Esophagus muscularis mucosa (tissue), 4 donors: ENCODE measurements at regions not wholly inside any gene's neighbourhood (a gene's known extent, or its start where the extent isn't known, plus 50 kb on each side); places are given as distances from the start of the nearest gene placed in this dataset.
A peak's percentile ranks its signal among the peaks of the same experiment; 100 is the strongest.

Experiments
- DNase-seq: peaks from one replicate; pipeline ENCODE4 v3.0.0-alpha.2; 2017; ENCODE audit errors: extremely low spot score
- H3K27ac ChIP-seq, 4 donors: fragments of 200-600 bp; sonication (generic); replicated peaks in 1 of 4; 1 replicate in 3 of 4; 2 replicates in 1 of 4; pipeline ENCODE4 v1.5.1; 2016 to 2019; ENCODE audit warnings: mild to moderate bottlenecking in 1 of 4
- H3K27me3 ChIP-seq, 4 donors: fragments of 200-600 bp; sonication (generic); one replicate each; pipeline versions ENCODE4 v1.5.1 to v1.6.0; 2016 to 2019
- H3K36me3 ChIP-seq, 4 donors: fragments of 200-600 bp; sonication (generic); one replicate each; pipeline ENCODE4 v1.5.1; 2016 to 2019
- H3K4me1 ChIP-seq, 4 donors: fragments of 200-600 bp; sonication (generic); one replicate each; pipeline ENCODE4 v1.5.1; 2016 to 2019
- H3K4me3 ChIP-seq, 4 donors: fragments of 200-600 bp; sonication (generic); 1 replicate in 2 of 4; 2 replicates in 2 of 4; pipeline ENCODE4 v1.5.1; 2016 to 2019; ENCODE audit warnings: mild to moderate bottlenecking in 4 of 4, moderate library complexity in 1 of 4
- H3K9me3 ChIP-seq, 4 donors: fragments of 200-600 bp; sonication (generic); 1 replicate in 3 of 4; 2 replicates in 1 of 4; pipeline ENCODE4 v1.5.1; 2016 to 2019
- EP300 ChIP-seq: sonication (generic); formaldehyde crosslinking; IDR thresholded peaks from one replicate; pipeline ENCODE4 v1.6.1; 2017; ENCODE audit warnings: antibody characterized with exemption
- POLR2A ChIP-seq: fragments of 450-650 bp; IDR thresholded peaks from one replicate; pipeline ENCODE4 v1.6.1; 2017; ENCODE audit warnings: antibody characterized with exemption, moderate library complexity, mild to moderate bottlenecking, low read depth
- POLR2AphosphoS5 ChIP-seq, 2 donors: sonication (generic); formaldehyde crosslinking; IDR thresholded peaks; one replicate each; pipeline ENCODE4 v1.6.1; 2017; ENCODE audit warnings: antibody characterized with exemption in 2 of 2
- WGBS: methylation state at CpG from one replicate; pipeline ENCODE4 v1.1.5; 2018; 5-methylcytosine and 5-hydroxymethylcytosine counted together
- intact Hi-C: fragments of 100-400 bp; cut with DNase I; formaldehyde crosslinking; loops from one replicate; pipeline ENCODE4 v1.15.1; 2023
- TF ChIP-seq, protein P1 (sequence below), 3 experiments: fragments of 200-600 bp in 2 of 3; fragments of 450-650 bp in 1 of 3; sonication (generic) in 2 of 3; IDR thresholded peaks; one replicate each; pipeline ENCODE4 v1.5.1; 2017 to 2019; ENCODE audit warnings: antibody characterized with exemption in 3 of 3, mild to moderate bottlenecking in 2 of 3, moderate library complexity in 1 of 3

DNA sequence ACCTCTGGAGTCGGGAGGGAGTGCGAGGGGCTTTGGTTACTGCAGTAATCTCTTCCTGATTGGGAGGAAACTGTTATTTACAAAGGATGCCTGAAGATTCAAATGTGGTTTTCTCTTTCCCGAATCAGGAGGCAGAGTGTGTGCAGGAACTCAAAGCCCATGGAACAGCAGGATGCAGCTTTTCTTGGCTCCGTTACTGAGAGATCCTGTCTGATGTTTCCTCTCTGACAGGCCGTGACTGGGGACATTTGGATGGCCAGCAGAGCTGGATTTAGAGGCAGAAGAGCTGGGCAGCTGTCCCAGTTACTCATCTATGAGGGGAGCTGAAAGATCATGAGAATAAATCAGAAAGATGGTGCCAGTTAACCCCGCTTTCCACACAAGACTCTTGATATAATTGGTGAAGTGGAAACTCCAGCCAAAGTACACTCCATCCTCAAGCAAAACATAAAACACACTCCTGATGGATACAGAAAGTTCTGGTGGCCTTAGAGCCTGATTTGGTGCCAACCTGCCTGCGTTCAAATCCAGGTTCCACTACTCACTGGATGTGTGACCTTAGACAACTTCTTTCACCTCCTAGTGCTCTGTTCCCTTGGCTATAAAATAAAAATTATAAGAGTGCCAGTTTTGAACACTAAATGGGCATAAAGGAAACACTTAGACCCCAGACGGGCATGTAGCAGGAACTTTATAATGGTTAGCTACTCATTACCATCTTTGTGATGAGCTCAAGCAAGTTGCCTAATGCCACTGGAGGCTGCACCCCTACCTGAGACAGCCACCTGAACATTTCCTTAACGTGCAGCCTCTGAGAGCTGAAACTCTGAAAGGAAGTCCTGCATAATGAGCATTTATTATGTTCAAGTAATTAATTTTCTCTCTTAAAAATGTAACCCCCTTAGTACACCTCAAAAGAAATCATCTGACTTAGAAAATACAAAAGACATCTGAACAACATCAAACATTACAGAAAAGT lies 349.0 kb upstream of the GATB start:
- intact Hi-C loops: no loop called here
- WGBS: 46% methylated on average over 9 of the region's 9 CpGs
- H3K27ac ChIP-seq: peak overlapping the region in 1 of 4 donors; percentile 1
- no peaks in the 10 kb centered on the region for H3K9me3 ChIP-seq
- TF ChIP-seq POLR2AphosphoS5 (IDR thresholded peaks at IDR 0.05) (peak in 1 of 2 donors; percentile 45), POLR2A (no peak)
- TF ChIP-seq, protein P1, sequence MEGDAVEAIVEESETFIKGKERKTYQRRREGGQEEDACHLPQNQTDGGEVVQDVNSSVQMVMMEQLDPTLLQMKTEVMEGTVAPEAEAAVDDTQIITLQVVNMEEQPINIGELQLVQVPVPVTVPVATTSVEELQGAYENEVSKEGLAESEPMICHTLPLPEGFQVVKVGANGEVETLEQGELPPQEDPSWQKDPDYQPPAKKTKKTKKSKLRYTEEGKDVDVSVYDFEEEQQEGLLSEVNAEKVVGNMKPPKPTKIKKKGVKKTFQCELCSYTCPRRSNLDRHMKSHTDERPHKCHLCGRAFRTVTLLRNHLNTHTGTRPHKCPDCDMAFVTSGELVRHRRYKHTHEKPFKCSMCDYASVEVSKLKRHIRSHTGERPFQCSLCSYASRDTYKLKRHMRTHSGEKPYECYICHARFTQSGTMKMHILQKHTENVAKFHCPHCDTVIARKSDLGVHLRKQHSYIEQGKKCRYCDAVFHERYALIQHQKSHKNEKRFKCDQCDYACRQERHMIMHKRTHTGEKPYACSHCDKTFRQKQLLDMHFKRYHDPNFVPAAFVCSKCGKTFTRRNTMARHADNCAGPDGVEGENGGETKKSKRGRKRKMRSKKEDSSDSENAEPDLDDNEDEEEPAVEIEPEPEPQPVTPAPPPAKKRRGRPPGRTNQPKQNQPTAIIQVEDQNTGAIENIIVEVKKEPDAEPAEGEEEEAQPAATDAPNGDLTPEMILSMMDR (IDR thresholded peaks at IDR 0.05): no peak
- peaks cover 18 to 33% (median 27%) of the 10 kb centered on the region in 4 donors for H3K4me1 ChIP-seq
- H3K36me3 ChIP-seq: no peaks in the 10 kb centered on the region
- peak; percentile 91 for DNase-seq
- no peaks in the 10 kb centered on the region for H3K27me3 ChIP-seq
- H3K4me3 ChIP-seq: no peak overlapping the region

DNA sequence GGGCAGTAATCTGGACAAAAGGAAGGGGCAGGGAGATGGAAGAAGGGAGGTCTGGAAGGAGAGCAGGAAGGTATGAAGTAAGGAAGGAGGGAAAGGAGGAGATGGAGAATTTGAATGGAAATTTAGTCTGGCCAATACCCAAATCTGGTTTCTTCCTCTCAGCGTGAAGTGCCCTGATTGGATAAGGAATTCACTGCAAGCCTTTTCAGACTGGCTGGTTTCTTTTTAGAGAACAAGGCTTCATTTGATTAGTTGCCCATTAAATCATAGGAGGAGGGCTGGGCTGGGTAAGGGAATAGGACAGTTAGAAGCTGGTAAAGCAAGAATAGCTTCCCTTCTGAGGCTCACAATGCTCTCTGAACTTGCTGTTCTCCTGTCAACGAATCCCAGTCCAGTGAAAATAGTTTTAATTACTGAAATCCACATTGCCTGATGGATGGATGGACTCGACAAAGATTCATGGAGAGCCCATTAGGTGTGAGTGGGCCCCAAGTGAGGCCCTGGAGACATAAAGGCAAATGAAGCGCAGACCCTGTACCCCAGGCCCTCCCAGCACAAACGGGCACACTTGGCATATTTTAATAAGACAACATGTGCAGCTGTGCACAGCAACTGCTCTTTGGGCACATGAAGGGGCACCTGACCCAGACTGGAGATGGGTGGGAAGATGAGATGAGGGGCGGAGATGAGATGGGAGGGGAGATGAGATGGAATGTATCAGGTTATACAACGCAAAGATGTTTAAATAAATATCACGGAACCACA lies 347.1 kb upstream of the GATB start:
- Histone ChIP-seq H3K27me3 (no peaks in the 10 kb centered on the region), H3K4me1 (peaks cover 21 to 33% (median 28%) of the 10 kb centered on the region in 4 donors), H3K36me3 (no peaks in the 10 kb centered on the region), H3K4me3 (no peak overlapping the region), H3K27ac (no peak overlapping the region), H3K9me3 (no peaks in the 10 kb centered on the region)
- TF ChIP-seq, protein P1 (IDR thresholded peaks at IDR 0.05): no peak
- no peak for TF ChIP-seq POLR2AphosphoS5 (IDR thresholded peaks at IDR 0.05)
- TF ChIP-seq POLR2A: no peak
- no peak for TF ChIP-seq EP300
- intact Hi-C loops: no loop called here
- WGBS: 91% methylated on average over 8 of the region's 8 CpGs
- peak; percentile 91 for DNase-seq

DNA sequence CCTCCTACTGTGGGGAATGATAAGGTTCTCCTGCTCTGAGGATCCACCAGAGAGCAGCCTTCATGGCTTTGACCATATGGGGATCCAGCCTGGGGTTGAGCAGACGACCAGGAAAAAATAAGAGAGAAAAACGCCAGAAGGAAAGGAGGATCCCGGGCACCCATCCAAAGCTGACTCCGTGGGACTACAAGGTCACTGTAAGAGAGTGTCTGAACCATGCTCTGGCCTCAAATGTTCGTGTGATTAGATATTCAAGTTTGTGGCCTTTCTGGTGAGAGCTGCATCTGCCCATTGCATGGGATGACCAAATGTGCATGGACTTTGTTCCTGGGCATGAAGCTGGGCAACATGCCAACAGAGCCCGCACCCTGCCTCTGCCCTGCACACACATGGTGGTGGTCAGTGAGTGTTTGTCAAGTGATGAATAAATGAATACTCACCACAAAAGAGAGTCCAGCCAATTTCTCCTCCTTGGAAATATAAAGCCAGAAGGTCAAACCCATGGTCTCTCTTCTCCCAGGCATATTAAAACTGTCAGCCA lies 346.0 kb upstream of the GATB start:
- Histone ChIP-seq H3K27ac (peak overlapping the region in 1 of 4 donors; percentile 17), H3K4me3 (no peak overlapping the region), H3K4me1 (peaks cover 21 to 43% (median 36%) of the 10 kb centered on the region in 4 donors), H3K9me3 (no peaks in the 10 kb centered on the region), H3K36me3 (no peaks in the 10 kb centered on the region), H3K27me3 (no peaks in the 10 kb centered on the region)
- peak; percentile 86 for DNase-seq
- 53% methylated on average over 5 of the region's 6 CpGs for WGBS
- intact Hi-C loops: no loop called here
- TF ChIP-seq, protein P1 (IDR thresholded peaks at IDR 0.05): no peak
- TF ChIP-seq POLR2A (no peak), POLR2AphosphoS5 (IDR thresholded peaks at IDR 0.05) (no peak), EP300 (no peak)

DNA sequence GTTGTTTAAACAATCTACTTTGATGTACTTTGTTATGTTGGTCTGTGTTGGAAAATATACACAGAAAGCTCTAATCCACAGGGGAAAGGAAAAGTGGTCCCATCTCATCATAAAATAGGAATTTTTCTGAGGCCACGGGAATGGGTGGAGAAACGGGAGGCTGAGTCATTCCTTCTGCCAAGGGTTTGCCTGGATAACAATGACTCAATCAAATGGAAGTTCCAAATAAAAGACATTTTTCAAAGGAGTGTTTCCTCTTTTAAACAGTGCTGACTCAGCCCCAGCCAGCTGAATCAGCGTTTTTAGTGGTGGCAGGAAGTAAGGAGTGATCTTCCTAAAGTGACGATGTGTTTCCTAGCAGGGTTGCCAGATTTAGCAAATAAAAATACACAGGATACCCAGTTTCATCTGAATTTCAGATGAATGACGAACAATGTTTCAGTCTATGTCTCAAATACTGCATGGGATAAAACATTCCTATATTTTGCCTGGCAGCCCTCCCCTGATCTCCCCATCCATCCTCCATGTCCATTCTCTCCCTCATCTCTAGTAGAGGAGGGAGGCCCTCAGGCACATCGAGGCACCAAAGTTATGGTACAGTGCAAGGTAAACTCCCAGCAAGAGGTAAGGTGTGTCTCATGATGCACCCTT lies 345.4 kb upstream of the GATB start:
- no peaks in the 10 kb centered on the region for H3K9me3 ChIP-seq
- 44% methylated on average over 6 of the region's 6 CpGs for WGBS
- peaks cover 21 to 49% (median 42%) of the 10 kb centered on the region in 4 donors for H3K4me1 ChIP-seq
- H3K4me3 ChIP-seq: no peak overlapping the region
- intact Hi-C loops: no loop called here
- H3K27ac ChIP-seq: peak overlapping the region in 1 of 4 donors; percentile 17
- H3K27me3 ChIP-seq: no peaks in the 10 kb centered on the region
- H3K36me3 ChIP-seq: no peaks in the 10 kb centered on the region
- peak; percentile 92 for DNase-seq
- TF ChIP-seq POLR2AphosphoS5 (IDR thresholded peaks at IDR 0.05): peak; percentile 48 to 51
- no peak for TF ChIP-seq POLR2A
